Hepatocyte (in vitro differentiated cells): ENCODE measurements at regions not wholly inside any gene's neighbourhood (a gene's known extent, or its start where the extent isn't known, plus 50 kb on each side); places are given as distances from the start of the nearest gene placed in this dataset.

Source experiments
- CTCF ChIP-seq: fragments of 200-600 bp; sonication (generic); IDR thresholded peaks from 2 replicates; pipeline ENCODE4 v1.5.1; 2016; ENCODE audit warnings: antibody characterized with exemption, mild to moderate bottlenecking; ENCODE audit not compliant: poor library complexity
- EZH2 ChIP-seq: fragments of 200-600 bp; sonication (generic); IDR thresholded peaks from 2 replicates; pipeline ENCODE4 v1.6.1; 2016; ENCODE audit warnings: antibody characterized with exemption, mild to moderate bottlenecking, borderline replicate concordance

- TF ChIP-seq EZH2 (no peak), CTCF (no peak)
Measured at GRCh38 chr14:43793579-43793978, 713.5 kb downstream of the FSCB start.
